Heart left ventricle (tissue), 13 donors: ENCODE measurements at regions not wholly inside any gene's neighbourhood (a gene's known extent, or its start where the extent isn't known, plus 50 kb on each side); places are given as distances from the start of the nearest gene placed in this dataset.

Source experiments
- POLR2A ChIP-seq, 2 donors: fragments of 450-650 bp; IDR thresholded peaks; one replicate each; pipeline ENCODE4 v1.6.1; 2017; ENCODE audit warnings: antibody characterized with exemption in 2 of 2, mild to moderate bottlenecking in 2 of 2, moderate library complexity in 2 of 2
- TF ChIP-seq, protein P1 (sequence below), 12 donors: fragments of 200-600 bp; sonication (generic) in 4 of 12; IDR thresholded peaks; one replicate each; pipeline versions ENCODE4 v1.5.0 to v1.8.0; 2018 to 2022; ENCODE audit warnings: antibody characterized with exemption in 12 of 12, mild to moderate bottlenecking in 5 of 12
- donor health status: ischemic (EF 13 %, LVEDD 7.1; RV severe dilation, severe dysfunction).
- donor health status: DM: no; HTN: yes; CAD: no.
- donor health status: DM: no; HTN: no; CAD: no.
- donor health status: ischemic (EF 25% LVEDD 6.9; RV normal size, moderate dysfunction).
- donor health status: ischemic (EF 25% LVEDD 5.7; RV mildly dilated, moderate dysfunction).
- donor health status: ischemic (EF 35%, LVEDD 5.7; RV mildly dilated, moderate dysfunction).
- donor health status: nonischemic (EF 11% LVEDD 7.7; RV severe dilation, severe dysfunction).
- donor health status: DM: yes; HTN: yes; CAD: no.
- donor health status: PGD.
- donor health status: ischemic (EF 29% LVEDD 5.4; RV normal size, mild dysfunction).
- donor health status: nonischemic (EF 23%, LVEDD 6.1; RV moderate dilation, normal function).

DNA sequence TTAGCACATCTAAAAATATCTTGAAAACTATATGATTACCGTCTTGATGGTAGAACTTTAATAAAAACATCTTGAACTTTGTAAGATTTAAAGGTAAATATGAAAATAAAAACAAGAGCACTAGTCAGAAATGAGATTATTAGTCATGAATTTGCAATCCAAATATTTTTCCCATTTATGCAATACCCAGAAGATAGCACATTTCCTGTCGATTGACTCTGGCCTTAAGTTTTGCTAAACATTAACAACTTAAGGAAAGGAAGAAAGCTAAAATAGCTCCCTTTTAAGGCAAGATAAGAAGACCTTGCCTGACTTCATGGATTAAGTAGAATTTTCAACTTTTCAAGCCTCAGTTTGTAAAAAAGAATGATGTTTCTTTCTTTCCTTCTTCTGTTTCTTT, 1374.7 kb upstream of the RAG2 start:
- TF ChIP-seq, protein P1, sequence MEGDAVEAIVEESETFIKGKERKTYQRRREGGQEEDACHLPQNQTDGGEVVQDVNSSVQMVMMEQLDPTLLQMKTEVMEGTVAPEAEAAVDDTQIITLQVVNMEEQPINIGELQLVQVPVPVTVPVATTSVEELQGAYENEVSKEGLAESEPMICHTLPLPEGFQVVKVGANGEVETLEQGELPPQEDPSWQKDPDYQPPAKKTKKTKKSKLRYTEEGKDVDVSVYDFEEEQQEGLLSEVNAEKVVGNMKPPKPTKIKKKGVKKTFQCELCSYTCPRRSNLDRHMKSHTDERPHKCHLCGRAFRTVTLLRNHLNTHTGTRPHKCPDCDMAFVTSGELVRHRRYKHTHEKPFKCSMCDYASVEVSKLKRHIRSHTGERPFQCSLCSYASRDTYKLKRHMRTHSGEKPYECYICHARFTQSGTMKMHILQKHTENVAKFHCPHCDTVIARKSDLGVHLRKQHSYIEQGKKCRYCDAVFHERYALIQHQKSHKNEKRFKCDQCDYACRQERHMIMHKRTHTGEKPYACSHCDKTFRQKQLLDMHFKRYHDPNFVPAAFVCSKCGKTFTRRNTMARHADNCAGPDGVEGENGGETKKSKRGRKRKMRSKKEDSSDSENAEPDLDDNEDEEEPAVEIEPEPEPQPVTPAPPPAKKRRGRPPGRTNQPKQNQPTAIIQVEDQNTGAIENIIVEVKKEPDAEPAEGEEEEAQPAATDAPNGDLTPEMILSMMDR (IDR thresholded peaks at IDR 0.05), result no peak
- no peak for TF ChIP-seq POLR2A (IDR thresholded peaks at IDR 0.05)
